Gastrocnemius medialis (tissue), 4 donors: ENCODE measurements at regions not wholly inside any gene's neighbourhood (a gene's known extent, or its start where the extent isn't known, plus 50 kb on each side); places are given as distances from the start of the nearest gene placed in this dataset.

ENCODE experiments used
- POLR2A ChIP-seq, 2 donors: fragments of 450-650 bp; IDR thresholded peaks; one replicate each; pipeline ENCODE4 v1.6.1; 2017; ENCODE audit warnings: antibody characterized with exemption in 2 of 2, mild to moderate bottlenecking in 2 of 2, moderate library complexity in 2 of 2
- TF ChIP-seq, protein P1 (sequence below), 5 experiments: fragments of 450-650 bp in 3 of 5; fragments of 200-600 bp in 2 of 5; sonication (generic) in 2 of 5; IDR thresholded peaks in 4 of 5; conservative IDR thresholded peaks in 1 of 5; 1 replicate in 4 of 5; 2 replicates in 1 of 5; pipeline ENCODE4 v1.5.1; 2016 to 2019; ENCODE audit warnings: antibody characterized with exemption in 5 of 5, mild to moderate bottlenecking in 3 of 5, moderate library complexity in 3 of 5

DNA sequence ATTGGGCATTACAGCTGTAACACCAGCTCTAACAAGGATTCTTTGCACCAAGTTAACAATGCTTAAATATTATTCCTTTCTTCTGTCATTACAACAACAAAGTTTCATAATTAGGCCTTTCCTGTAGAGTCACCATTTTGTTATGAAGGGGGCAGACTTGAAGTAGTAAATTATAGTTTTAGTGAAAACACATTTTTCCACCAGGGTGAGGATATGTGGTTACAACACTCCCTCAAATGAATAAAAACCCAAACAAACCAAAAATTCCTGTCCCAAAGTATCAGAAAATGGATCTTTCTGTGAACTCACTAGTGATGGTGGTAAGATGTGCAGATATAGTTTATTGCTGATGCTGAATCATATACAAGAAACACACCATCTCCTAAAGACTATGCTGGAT, 250.5 kb upstream of the TUT7 start:
- no peak for TF ChIP-seq POLR2A (IDR thresholded peaks at IDR 0.05)
- TF ChIP-seq, protein P1, sequence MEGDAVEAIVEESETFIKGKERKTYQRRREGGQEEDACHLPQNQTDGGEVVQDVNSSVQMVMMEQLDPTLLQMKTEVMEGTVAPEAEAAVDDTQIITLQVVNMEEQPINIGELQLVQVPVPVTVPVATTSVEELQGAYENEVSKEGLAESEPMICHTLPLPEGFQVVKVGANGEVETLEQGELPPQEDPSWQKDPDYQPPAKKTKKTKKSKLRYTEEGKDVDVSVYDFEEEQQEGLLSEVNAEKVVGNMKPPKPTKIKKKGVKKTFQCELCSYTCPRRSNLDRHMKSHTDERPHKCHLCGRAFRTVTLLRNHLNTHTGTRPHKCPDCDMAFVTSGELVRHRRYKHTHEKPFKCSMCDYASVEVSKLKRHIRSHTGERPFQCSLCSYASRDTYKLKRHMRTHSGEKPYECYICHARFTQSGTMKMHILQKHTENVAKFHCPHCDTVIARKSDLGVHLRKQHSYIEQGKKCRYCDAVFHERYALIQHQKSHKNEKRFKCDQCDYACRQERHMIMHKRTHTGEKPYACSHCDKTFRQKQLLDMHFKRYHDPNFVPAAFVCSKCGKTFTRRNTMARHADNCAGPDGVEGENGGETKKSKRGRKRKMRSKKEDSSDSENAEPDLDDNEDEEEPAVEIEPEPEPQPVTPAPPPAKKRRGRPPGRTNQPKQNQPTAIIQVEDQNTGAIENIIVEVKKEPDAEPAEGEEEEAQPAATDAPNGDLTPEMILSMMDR (IDR thresholded peaks at IDR 0.05 in 4 of 5, conservative IDR thresholded peaks at IDR 0.05 in 1 of 5): no peak
